ENCODE measurements at regions not wholly inside any gene's neighbourhood (a gene's known extent, or its start where the extent isn't known, plus 50 kb on each side); places are given as distances from the start of the nearest gene placed in this dataset.
"Not testable (repeated sequence)": the region's sequence is repeated elsewhere in the genome, so short reads cannot be mapped to it uniquely, and the experiment has no call there.

- DNase-seq (ENCODE audit: low spot score) = no peak
Measured at GRCh38 chr5:1652873-1653697, 129.3 kb upstream of the LPCAT1 start.

- no peak for DNase-seq (ENCODE audit: low spot score)
Measured at GRCh38 chr5:1651971-1652872, 128.5 kb upstream of the LPCAT1 start.

- DNase-seq (ENCODE audit: low spot score) = no peak
Measured at GRCh38 chr5:1651250-1651649, 127.5 kb upstream of the LPCAT1 start.

GRCh38 chr5:1649554-1649953 is 125.8 kb upstream of the LPCAT1 start:
- DNase-seq (ENCODE audit: low spot score) = no peak

GRCh38 chr5:1648806-1649205 is 125.0 kb upstream of the LPCAT1 start:
- DNase-seq (ENCODE audit: low spot score) = no peak

GRCh38 chr5:1647580-1647979 is 123.8 kb upstream of the LPCAT1 start:
- no peak for DNase-seq (ENCODE audit: low spot score)

GRCh38 chr5:1644810-1645571 is 121.2 kb upstream of the LPCAT1 start:
- peak; percentile 89 for DNase-seq (ENCODE audit: low spot score)

- not testable (repeated sequence) for DNase-seq (ENCODE audit: low spot score)
Measured at GRCh38 chr5:1644393-1644809, 120.6 kb upstream of the LPCAT1 start.

GRCh38 chr5:1643651-1644392 is 120.1 kb upstream of the LPCAT1 start:
- no peak for DNase-seq (ENCODE audit: low spot score)

GRCh38 chr5:1642621-1643061 is 118.9 kb upstream of the LPCAT1 start:
- no peak for DNase-seq (ENCODE audit: low spot score)

GRCh38 chr5:1642221-1642620 is 118.5 kb upstream of the LPCAT1 start:
- DNase-seq (ENCODE audit: low spot score) = no peak

- peak; percentile 85 for DNase-seq (ENCODE audit: low spot score)
Measured at GRCh38 chr5:1641560-1642166, 117.9 kb upstream of the LPCAT1 start.

- no peak for DNase-seq (ENCODE audit: low spot score)
Measured at GRCh38 chr5:1641041-1641440, 117.3 kb upstream of the LPCAT1 start.

- no peak for DNase-seq (ENCODE audit: low spot score)
Measured at GRCh38 chr5:1640421-1640881, 116.7 kb upstream of the LPCAT1 start.

- no peak for DNase-seq (ENCODE audit: low spot score)
Measured at GRCh38 chr5:1639757-1640156, 116.0 kb upstream of the LPCAT1 start.

- DNase-seq (ENCODE audit: low spot score) = no peak
Measured at GRCh38 chr5:1638658-1639400, 115.1 kb upstream of the LPCAT1 start.

GRCh38 chr5:1637639-1638481 is 114.1 kb upstream of the LPCAT1 start:
- DNase-seq (ENCODE audit: low spot score) = no peak

- no peak for DNase-seq (ENCODE audit: low spot score)
Measured at GRCh38 chr5:1636981-1637638, 113.3 kb upstream of the LPCAT1 start.
